Mesodermal cell (in vitro differentiated cells): ENCODE measurements at regions not wholly inside any gene's neighbourhood (a gene's known extent, or its start where the extent isn't known, plus 50 kb on each side); places are given as distances from the start of the nearest gene placed in this dataset.

Experiments
- H3K27ac ChIP-seq: 2 replicates; pipeline ENCODE4 v1.7.0; 2013; ENCODE audit warnings: mild to moderate bottlenecking, low read depth, low read length, moderate library complexity; ENCODE audit not compliant: severe bottlenecking
- H3K36me3 ChIP-seq: 2 replicates; pipeline ENCODE4 v1.7.1; 2013; ENCODE audit warnings: mild to moderate bottlenecking, low read length, moderate library complexity; ENCODE audit not compliant: control insufficient read depth, insufficient read depth
- H3K4me1 ChIP-seq: one replicate; pipeline ENCODE4 v1.7.1; 2013; ENCODE audit warnings: mild to moderate bottlenecking, low read length; ENCODE audit not compliant: insufficient read depth, control insufficient read depth, poor library complexity, severe bottlenecking
- H3K4me3 ChIP-seq: 2 replicates; pipeline ENCODE4 v1.7.0; 2013; ENCODE audit warnings: low read length, control low read depth, mild to moderate bottlenecking; ENCODE audit not compliant: insufficient read depth, poor library complexity, severe bottlenecking; ENCODE audit errors: extremely low read depth
- H3K9me3 ChIP-seq: 2 replicates; pipeline ENCODE4 v1.7.1; 2013; ENCODE audit warnings: mild to moderate bottlenecking, low read length, moderate library complexity; ENCODE audit not compliant: control insufficient read depth
- WGBS, 2 experiments: methylation state at CpG; one replicate each; pipeline ENCODE4 v1.1.5; 2013; ENCODE audit warnings: missing lambda C conversion rate in 2 of 2; ENCODE audit not compliant: insufficient coverage in 2 of 2; 5-methylcytosine and 5-hydroxymethylcytosine counted together

DNA sequence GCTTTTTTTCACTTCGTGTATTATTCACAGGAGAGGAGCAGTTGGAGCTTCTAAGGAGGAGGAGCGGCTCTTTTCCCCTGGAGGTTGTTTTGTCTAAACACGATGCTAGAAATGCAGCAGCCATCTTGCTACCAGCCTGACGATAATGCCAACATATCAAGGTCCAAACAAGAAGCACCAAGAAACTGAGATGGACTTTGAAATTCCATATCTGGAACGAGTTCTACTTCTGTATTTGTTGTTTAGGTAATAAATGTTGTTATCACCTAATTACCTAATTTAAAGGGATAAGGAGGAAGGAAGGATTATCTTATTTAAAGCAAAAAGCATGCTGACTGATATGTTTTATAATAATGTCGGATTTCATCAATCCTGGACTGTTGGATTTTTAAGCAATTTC, 174.4 kb upstream of the TMPO start:
- Histone ChIP-seq H3K9me3 (no peaks in the 10 kb centered on the region), H3K27ac (no peak overlapping the region), H3K4me3 (no peak overlapping the region), H3K4me1 (peaks cover 5% of the 10 kb centered on the region), H3K36me3 (no peaks in the 10 kb centered on the region)
- 100% methylated on average over 2 of the region's 6 CpGs; no CpG with 5 or more reads in 1 of the 2 experiments for WGBS, 2 experiments

DNA sequence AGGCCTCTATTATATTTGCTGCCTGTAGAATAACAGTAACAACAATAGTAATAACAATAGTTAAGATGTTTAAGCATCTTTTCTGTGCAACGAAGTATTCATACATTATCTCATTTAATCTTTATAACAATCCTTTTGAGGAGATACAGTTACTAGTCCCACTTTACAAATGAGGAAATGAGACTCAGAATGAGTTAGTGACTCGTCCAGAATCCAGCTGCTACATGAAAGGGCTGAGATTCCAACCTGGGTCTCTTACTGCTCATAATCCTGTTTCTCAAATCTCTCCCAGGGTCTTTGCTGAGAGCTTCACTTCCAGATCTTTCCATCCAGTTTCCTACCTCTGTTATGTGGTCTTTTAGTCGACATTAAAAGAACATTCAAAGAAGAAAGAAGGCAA, 173.7 kb upstream of the TMPO start:
- Histone ChIP-seq H3K27ac (no peak overlapping the region), H3K4me1 (peaks cover 5% of the 10 kb centered on the region), H3K4me3 (no peak overlapping the region), H3K36me3 (no peaks in the 10 kb centered on the region), H3K9me3 (no peaks in the 10 kb centered on the region)
- 73 to 86% methylated on average over 1 to 2 of the region's 3 CpGs for WGBS, 2 experiments

DNA sequence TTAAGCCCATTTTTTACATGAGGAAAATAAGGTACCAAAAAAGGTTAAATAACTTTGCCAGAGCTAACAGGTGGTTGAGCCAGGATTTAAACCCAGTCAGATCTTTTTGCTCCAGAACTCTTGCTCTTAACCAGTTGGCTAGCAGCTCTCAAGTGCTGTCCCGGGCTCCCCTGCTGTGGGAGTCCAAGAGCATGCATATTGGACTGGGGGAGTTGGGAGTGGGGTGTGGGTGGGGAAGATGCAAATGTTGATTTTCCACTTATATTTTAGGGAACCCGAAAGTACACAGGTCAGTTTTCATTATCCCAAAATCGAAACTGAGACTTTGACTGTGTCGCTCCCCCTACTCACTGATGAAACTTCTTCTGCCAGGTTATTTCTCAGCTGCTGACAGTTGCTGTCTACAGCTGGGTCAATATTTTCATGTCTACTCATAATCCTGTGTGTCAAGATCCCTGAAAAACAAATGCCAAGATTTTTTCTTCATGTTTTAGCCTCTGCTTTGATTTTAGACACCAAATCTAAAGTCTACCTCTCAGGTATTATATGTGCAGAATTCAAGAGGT, 172.3 kb upstream of the TMPO start:
- Histone ChIP-seq H3K36me3 (no peaks in the 10 kb centered on the region), H3K4me3 (no peak overlapping the region), H3K9me3 (no peaks in the 10 kb centered on the region), H3K4me1 (peaks cover 5% of the 10 kb centered on the region), H3K27ac (no peak overlapping the region)
- WGBS, 2 experiments, result 95 to 96% methylated on average over 3 to 4 of the region's 4 CpGs

GRCh38 chr12:98344046-98344930, 171.1 kb upstream of the TMPO start:
- WGBS, 2 experiments, result 74 to 79% methylated on average over 7 of the region's 8 CpGs
- Histone ChIP-seq H3K4me3 (no peak overlapping the region), H3K9me3 (no peaks in the 10 kb centered on the region), H3K36me3 (no peaks in the 10 kb centered on the region), H3K4me1 (peaks cover 5% of the 10 kb centered on the region), H3K27ac (no peak overlapping the region)

DNA sequence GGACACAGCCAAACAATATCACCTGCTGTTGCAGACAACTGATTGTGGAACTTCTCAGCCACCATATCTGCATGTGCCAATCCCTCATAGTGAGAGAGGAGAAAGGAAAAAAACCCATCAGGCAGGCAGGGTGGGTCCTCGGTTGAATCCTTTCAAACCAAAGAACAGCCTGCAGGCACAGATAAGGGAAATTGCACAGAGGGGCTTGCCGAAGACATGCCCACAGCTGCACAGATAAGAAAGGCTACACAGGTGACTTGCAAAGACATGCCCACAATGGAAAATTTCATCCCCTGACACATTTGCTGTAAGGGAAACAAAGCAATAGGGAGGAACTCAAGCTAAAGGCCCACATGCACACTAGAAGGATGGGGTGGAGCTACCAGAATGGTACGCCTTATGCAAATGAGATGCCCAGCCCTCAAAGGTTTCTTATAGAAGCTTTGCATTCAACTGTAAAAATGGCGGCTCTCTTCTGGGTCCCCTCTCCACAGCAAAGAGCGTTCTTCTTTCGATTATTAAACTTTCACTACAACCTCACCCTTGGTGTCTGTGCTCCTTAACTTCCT, 170.0 kb upstream of the TMPO start:
- WGBS, 2 experiments, result 94 to 98% methylated on average over 4 to 6 of the region's 6 CpGs
- H3K4me3 ChIP-seq, result no peak overlapping the region
- no peaks in the 10 kb centered on the region for H3K9me3 ChIP-seq
- H3K27ac ChIP-seq, result no peak overlapping the region
- H3K4me1 ChIP-seq, result peaks cover 6% of the 10 kb centered on the region
- H3K36me3 ChIP-seq, result no peaks in the 10 kb centered on the region

DNA sequence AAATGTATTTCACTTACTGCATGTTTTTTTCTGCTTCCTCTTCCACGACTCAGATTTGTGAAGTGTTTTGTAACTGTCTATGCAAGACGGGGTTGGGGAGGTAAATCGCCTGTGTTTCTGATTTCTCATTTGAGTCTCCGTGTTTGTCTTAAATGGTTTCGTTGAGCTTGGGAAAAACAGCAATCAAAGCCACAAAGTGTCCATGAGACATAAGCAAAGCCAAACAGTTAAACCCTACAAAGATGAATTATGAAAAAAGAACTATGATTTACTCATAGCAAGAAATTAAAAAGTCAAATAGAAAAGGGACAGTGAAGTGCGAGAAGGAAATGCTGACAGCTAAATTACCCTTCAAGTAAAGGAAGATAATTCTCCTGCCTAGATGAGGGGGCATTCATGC, 164.3 kb upstream of the TMPO start:
- Histone ChIP-seq H3K27ac (no peak overlapping the region), H3K36me3 (no peaks in the 10 kb centered on the region), H3K4me1 (peaks cover 35% of the 10 kb centered on the region), H3K4me3 (no peak overlapping the region), H3K9me3 (no peaks in the 10 kb centered on the region)
- WGBS, 2 experiments, result 95% methylated on average over 4 of the region's 6 CpGs; no CpG with 5 or more reads in 1 of the 2 experiments

DNA sequence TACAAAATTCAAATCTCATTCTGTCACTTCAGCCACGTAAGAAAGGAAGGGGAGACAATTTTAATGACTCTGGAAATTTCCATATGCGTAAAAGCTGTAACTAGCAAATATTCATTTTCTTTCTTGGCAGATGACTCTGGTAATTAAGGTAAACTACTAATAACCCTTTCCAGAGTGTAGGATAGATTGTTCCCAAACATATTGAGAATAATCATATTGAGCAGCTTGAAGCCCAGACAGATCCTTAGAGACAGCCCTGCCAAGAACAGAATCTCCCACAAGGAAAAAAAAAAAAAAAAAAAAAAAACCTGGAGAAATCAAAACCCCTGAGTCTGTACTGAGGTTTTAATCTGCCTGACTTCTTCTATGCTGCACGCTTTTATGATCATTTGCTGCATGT, 163.6 kb upstream of the TMPO start:
- H3K36me3 ChIP-seq, result no peaks in the 10 kb centered on the region
- 94% methylated on average over 3 of the region's 3 CpGs; no CpG with 5 or more reads in 1 of the 2 experiments for WGBS, 2 experiments
- no peak overlapping the region for H3K4me3 ChIP-seq
- peaks cover 35% of the 10 kb centered on the region for H3K4me1 ChIP-seq
- H3K9me3 ChIP-seq, result no peaks in the 10 kb centered on the region
- peak overlapping the region; percentile 91 for H3K27ac ChIP-seq

DNA sequence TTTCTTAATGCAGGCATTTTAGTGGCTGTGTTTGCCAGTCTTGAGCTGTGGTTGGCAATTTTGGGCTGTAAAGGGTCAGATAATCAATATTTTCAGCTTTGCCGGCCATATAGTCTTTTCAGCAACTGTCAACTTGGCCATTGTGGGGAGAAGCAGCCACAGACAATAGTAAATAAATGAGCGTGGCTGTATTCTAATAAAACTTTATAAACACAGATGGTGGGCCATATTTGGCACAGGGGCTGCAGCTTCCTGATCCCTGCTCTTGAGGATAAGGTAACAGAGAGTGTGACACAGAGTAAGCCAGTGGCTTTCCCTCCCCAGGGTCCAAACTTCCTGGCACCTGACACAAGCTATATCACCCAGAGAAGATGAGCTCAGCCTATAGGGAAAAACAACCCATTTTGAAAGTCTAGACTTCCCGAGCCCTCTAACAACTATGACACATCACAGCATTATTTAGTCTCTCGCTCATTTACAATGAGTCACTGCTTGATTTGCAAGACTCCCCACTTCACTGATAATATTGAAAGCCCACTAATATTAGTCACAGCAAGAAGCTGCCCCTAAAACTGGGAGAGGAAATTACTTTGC, 163.1 kb upstream of the TMPO start:
- no peaks in the 10 kb centered on the region for H3K36me3 ChIP-seq
- no peaks in the 10 kb centered on the region for H3K9me3 ChIP-seq
- H3K4me1 ChIP-seq, result peaks cover 35% of the 10 kb centered on the region
- no peak overlapping the region for H3K4me3 ChIP-seq
- H3K27ac ChIP-seq, result peak overlapping the region; percentile 91
- 35 to 57% methylated on average over 2 to 3 of the region's 4 CpGs for WGBS, 2 experiments

- no peak overlapping the region for H3K4me3 ChIP-seq
- H3K27ac ChIP-seq, result peak overlapping the region; percentile 91
Measured at GRCh38 chr12:98352835-98353234, 162.6 kb upstream of the TMPO start.

DNA sequence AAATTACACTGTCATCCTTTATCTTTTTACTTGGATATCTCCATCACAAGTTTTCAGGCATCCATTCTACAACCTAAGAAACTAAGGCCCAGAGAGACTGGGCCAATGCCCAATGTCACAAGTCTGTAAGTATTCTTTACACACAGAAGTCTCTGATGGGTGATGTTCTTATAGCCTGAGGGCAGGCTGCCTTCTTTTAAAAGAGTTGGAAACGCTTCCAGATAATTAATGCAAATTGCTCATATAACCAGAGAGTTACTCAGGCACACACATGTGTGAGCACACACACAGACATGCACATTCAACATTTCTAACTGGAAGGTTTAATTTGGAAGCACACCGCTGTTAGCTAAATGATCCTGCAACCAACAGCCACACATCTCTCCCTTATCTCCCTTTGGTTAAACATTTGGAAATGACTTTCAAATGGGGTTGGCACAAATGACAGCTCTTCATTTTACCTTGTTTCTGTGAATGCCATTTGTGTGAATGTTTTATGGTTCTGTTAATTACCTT, 160.8 kb upstream of the TMPO start:
- 40% methylated on average over 1 of the region's 2 CpGs; no CpG with 5 or more reads in 1 of the 2 experiments for WGBS, 2 experiments

More at GRCh38 chr12:98352835-98353234, 162.6 kb upstream of the TMPO start:
- H3K9me3 ChIP-seq, result no peaks in the 10 kb centered on the region
- H3K36me3 ChIP-seq, result no peaks in the 10 kb centered on the region
- 68 to 80% methylated on average over 3 of the region's 3 CpGs for WGBS, 2 experiments
- H3K4me1 ChIP-seq, result peaks cover 35% of the 10 kb centered on the region

More for the DNA sequence above, 160.8 kb upstream of the TMPO start:
- Histone ChIP-seq H3K9me3 (no peaks in the 10 kb centered on the region), H3K36me3 (no peaks in the 10 kb centered on the region), H3K27ac (no peak overlapping the region), H3K4me1 (peaks cover 35% of the 10 kb centered on the region), H3K4me3 (no peak overlapping the region)
